Dendritic cell treated with granulocyte-macrophage colony-stimulating factor and Interleukin-4, amounts not matched to agents 40 ng/mL and 50 ng/mL, for 4 days (primary cell): ENCODE measurements at regions not wholly inside any gene's neighbourhood (a gene's known extent, or its start where the extent isn't known, plus 50 kb on each side); places are given as distances from the start of the nearest gene placed in this dataset.

Experiments used
- H3K27ac Mint-ChIP-seq: one replicate; pipeline ENCODE4 v1.8.0; 2022; ENCODE audit warnings: mild to moderate bottlenecking, mixed read lengths
- H3K27me3 Mint-ChIP-seq: one replicate; pipeline ENCODE4 v1.8.0; 2022; ENCODE audit warnings: mild to moderate bottlenecking, mixed read lengths
- H3K36me3 Mint-ChIP-seq: one replicate; pipeline ENCODE4 v1.8.0; 2022; ENCODE audit warnings: low read depth, mixed read lengths
- H3K4me1 Mint-ChIP-seq: one replicate; pipeline ENCODE4 v1.8.0; 2022; ENCODE audit warnings: low read depth, mixed read lengths
- H3K4me3 Mint-ChIP-seq: one replicate; pipeline ENCODE4 v1.8.0; 2022; ENCODE audit warnings: mild to moderate bottlenecking, moderate library complexity, mixed read lengths
- H3K9me3 Mint-ChIP-seq: one replicate; pipeline ENCODE4 v1.8.0; 2022; ENCODE audit warnings: mixed read lengths
- intact Hi-C: fragments of 100-400 bp; cut with micrococcal nuclease; formaldehyde crosslinking; loops from one replicate; pipeline ENCODE4 v1.15.0; 2022

GRCh38 chr1:95339377-95339776, 105.4 kb downstream of the RWDD3 start:
- Mint-ChIP-seq H3K27me3 (no peaks in the 10 kb centered on the region), H3K27ac (no peak overlapping the region), H3K4me3 (no peak overlapping the region), H3K9me3 (peaks cover 12% of the 10 kb centered on the region), H3K36me3 (no peaks in the 10 kb centered on the region), H3K4me1 (no peaks in the 10 kb centered on the region)
- intact Hi-C loops = no loop called here

- peaks cover 12% of the 10 kb centered on the region for H3K9me3 Mint-ChIP-seq
- no peak overlapping the region for H3K4me3 Mint-ChIP-seq
- no peak overlapping the region for H3K27ac Mint-ChIP-seq
- intact Hi-C loops = no loop called here
- no peaks in the 10 kb centered on the region for H3K36me3 Mint-ChIP-seq
- H3K27me3 Mint-ChIP-seq = no peaks in the 10 kb centered on the region
- H3K4me1 Mint-ChIP-seq = no peaks in the 10 kb centered on the region
Measured at GRCh38 chr1:95340061-95340460, 106.1 kb downstream of the RWDD3 start.

GRCh38 chr1:95352767-95353166, 118.8 kb downstream of the RWDD3 start:
- no peaks in the 10 kb centered on the region for H3K4me1 Mint-ChIP-seq
- H3K4me3 Mint-ChIP-seq = no peak overlapping the region
- H3K9me3 Mint-ChIP-seq = peaks cover 7% of the 10 kb centered on the region
- no peak overlapping the region for H3K27ac Mint-ChIP-seq
- intact Hi-C loops = no loop called here
- no peaks in the 10 kb centered on the region for H3K36me3 Mint-ChIP-seq
- no peaks in the 10 kb centered on the region for H3K27me3 Mint-ChIP-seq

GRCh38 chr1:95353194-95353593, 119.2 kb downstream of the RWDD3 start:
- H3K27me3 Mint-ChIP-seq = no peaks in the 10 kb centered on the region
- H3K9me3 Mint-ChIP-seq = peaks cover 6% of the 10 kb centered on the region
- H3K36me3 Mint-ChIP-seq = no peaks in the 10 kb centered on the region
- H3K4me3 Mint-ChIP-seq = no peak overlapping the region
- intact Hi-C loops = no loop called here
- no peak overlapping the region for H3K27ac Mint-ChIP-seq
- H3K4me1 Mint-ChIP-seq = no peaks in the 10 kb centered on the region

DNA sequence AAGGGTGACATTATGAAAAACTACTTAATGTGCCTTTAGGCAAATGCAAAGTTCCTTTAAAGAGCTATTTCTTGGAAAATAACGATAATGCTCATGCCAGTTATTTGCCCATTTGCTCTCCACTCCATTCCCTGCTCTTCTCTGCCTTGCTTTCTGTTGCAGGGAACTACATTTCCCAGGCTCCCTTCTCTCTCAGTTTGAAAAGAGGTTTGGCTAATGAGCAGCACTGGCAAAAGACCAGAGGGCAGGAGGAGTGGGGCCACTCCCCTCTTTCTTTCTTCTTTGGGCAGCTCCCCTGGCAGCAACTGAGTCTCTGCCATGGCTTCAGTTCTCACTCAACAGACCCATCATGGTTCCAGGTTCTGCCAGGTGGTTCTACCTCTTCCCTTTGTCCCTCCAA, 130.5 kb downstream of the RWDD3 start:
- intact Hi-C loops = no loop called here
- Mint-ChIP-seq H3K9me3 (no peaks in the 10 kb centered on the region), H3K36me3 (no peaks in the 10 kb centered on the region), H3K4me1 (no peaks in the 10 kb centered on the region), H3K4me3 (no peak overlapping the region), H3K27ac (no peak overlapping the region), H3K27me3 (no peaks in the 10 kb centered on the region)

DNA sequence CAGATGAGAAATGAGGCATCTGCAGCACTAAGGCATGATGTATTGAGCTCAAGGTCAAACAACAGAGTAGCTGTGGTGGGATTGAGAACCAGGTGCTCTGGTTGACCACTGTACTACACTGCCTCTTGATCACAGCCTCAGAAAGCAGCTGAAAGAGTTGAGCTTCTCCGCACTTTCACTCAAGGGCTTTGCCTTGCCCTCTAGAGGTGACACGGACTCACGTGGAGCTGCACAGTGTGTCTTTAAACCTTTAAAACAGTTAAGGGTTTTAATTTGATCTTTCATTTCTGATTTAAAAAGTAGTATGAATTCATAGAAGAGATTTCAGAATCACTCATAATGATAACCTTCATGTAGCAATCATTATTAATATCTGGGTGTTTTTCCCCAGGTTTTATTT, 132.5 kb downstream of the RWDD3 start:
- Mint-ChIP-seq H3K36me3 (no peaks in the 10 kb centered on the region), H3K4me3 (no peak overlapping the region), H3K9me3 (peaks cover 18% of the 10 kb centered on the region), H3K27me3 (no peaks in the 10 kb centered on the region), H3K4me1 (no peaks in the 10 kb centered on the region), H3K27ac (no peak overlapping the region)
- intact Hi-C loops = no loop called here

DNA sequence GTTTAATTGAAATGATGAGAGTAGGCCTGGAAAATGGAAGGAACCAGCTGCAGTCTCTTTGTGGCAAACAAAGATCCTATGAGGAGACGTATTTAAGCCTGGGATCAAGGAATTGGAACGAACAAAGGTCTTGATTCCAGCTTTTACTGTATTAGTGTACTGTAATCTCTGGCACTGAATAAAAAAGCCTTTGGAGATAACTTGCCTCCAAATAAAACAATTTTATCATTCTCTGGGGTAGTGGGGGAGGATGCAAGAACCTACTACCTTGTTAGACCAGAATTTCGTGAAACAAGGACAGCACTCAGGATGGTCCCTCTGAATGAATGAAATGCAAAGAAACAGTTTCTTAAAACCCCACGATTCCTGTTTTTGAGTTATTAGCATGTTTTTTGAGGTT, 134.2 kb downstream of the RWDD3 start:
- peaks cover 20% of the 10 kb centered on the region for H3K9me3 Mint-ChIP-seq
- no peak overlapping the region for H3K4me3 Mint-ChIP-seq
- H3K36me3 Mint-ChIP-seq = no peaks in the 10 kb centered on the region
- H3K27me3 Mint-ChIP-seq = no peaks in the 10 kb centered on the region
- H3K27ac Mint-ChIP-seq = no peak overlapping the region
- H3K4me1 Mint-ChIP-seq = no peaks in the 10 kb centered on the region
- intact Hi-C loops = no loop called here

DNA sequence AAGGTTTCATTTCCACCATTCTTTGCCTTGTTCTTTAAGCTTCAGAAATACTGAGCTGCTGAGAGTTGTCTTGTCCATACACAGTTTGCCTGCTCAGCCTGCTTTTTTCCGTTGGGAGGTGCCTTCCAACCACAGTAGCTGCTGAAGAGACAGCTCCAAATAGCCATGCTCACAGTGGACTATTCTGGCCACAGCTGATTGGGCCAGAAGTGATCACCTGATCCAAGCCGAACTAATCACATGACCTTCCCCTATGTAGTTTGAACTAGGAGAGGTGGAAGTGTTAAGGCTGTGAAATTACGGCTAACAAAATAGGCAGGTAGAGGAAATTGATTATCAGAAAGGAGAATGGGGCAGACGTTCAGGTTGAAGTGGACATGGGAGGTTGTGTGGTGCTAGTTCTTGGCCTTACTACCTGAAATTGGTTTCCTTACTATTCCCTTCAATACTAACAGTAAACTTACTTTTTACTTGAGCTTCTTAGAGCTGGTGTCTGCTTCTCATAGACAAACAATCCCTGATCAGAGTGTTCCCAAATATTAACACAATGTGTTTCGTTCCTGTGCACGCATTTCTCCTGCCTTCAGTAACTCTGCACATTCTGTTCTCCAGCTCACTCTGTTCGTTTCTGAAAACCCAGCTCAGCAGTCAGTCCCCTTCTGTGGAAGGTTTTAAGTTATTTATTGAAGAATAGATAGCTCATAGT, 136.1 kb downstream of the RWDD3 start:
- Mint-ChIP-seq H3K27me3 (no peaks in the 10 kb centered on the region), H3K4me1 (no peaks in the 10 kb centered on the region), H3K9me3 (peaks cover 20% of the 10 kb centered on the region)

GRCh38 chr1:95370691-95371562, 136.9 kb downstream of the RWDD3 start:
- no peaks in the 10 kb centered on the region for H3K27me3 Mint-ChIP-seq
- H3K4me3 Mint-ChIP-seq = no peak overlapping the region
- H3K9me3 Mint-ChIP-seq = peaks cover 20% of the 10 kb centered on the region
- intact Hi-C loops = no loop called here
- H3K27ac Mint-ChIP-seq = no peak overlapping the region
- H3K4me1 Mint-ChIP-seq = no peaks in the 10 kb centered on the region
- no peaks in the 10 kb centered on the region for H3K36me3 Mint-ChIP-seq

More for the DNA sequence above, 136.1 kb downstream of the RWDD3 start:
- H3K36me3 Mint-ChIP-seq = no peaks in the 10 kb centered on the region
- no peak overlapping the region for H3K4me3 Mint-ChIP-seq
- intact Hi-C loops = no loop called here
- no peak overlapping the region for H3K27ac Mint-ChIP-seq

DNA sequence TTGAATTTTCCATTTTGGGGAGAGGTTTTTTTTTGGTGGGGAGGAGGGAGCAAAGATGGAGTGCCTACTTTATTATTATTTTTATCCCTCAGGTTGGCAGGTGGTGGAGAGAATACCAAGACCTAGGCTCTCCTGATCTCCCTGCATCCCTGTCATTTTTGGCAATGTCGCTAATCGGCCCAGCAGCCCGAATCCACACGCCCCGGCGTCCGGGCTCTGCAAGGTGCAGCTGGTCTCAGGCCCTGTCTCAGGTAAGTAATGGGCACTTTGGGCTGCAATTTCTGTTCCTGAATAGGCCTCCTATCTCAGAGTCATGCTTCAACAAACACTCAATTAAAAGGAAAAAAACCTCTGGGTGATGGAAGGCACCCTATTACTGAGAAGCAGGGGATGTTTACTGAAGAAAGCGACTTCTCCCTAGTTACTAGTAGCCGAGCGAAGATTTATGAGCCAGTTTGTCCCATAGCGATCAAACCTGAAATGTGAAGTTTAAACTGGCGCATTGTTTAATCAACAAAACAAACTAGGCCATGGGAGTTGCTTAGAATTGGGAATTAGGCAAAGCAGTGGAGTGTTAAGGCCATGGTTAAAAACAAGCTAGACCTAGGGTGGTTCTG, 137.8 kb downstream of the RWDD3 start:
- H3K4me3 Mint-ChIP-seq = no peak overlapping the region
- intact Hi-C loops = no loop called here
- H3K27me3 Mint-ChIP-seq = no peaks in the 10 kb centered on the region
- peaks cover 20% of the 10 kb centered on the region for H3K9me3 Mint-ChIP-seq
- H3K36me3 Mint-ChIP-seq = no peaks in the 10 kb centered on the region
- no peak overlapping the region for H3K27ac Mint-ChIP-seq
- H3K4me1 Mint-ChIP-seq = no peaks in the 10 kb centered on the region

DNA sequence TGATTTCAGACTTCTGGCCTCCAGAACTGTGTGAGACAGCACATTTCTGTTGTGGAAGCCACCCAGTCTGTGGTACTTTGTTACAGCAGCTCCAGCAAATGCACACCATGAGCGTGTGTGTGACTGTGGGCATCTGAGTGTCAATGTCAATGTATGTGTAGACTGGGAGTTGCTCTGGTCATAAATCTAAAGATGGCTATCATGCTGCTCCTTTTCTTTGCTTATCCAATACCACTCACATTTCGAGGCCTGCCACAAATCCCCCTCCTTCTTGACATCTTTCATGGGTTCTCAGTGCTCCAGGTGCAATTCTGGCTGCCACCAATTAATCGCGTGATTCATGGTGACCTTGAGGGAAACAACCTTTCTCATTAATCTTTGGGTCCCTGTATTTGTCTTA, 141.2 kb downstream of the RWDD3 start:
- Mint-ChIP-seq H3K4me1 (no peaks in the 10 kb centered on the region), H3K27me3 (no peaks in the 10 kb centered on the region), H3K9me3 (peaks cover 22% of the 10 kb centered on the region), H3K36me3 (no peaks in the 10 kb centered on the region), H3K27ac (no peak overlapping the region), H3K4me3 (no peak overlapping the region)
- intact Hi-C loops = no loop called here

DNA sequence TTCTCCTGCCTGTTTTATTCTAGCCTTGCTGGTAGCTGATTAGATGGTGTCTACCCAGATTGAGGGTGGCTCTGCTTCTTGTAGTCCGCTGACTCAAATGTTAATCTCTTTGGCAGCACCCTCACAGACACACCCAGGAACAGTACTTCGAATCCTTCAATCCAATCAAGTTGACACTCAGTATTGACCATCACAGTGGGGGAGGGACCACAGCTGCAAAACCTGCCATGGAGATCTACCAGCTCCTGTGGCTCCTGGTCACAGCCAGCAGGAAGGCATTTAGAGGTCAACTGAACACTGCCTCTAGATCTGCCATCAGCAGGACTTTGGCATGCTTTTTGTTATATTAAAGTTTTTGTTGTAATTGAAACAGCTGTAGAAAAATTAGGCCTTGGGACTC, 146.9 kb downstream of the RWDD3 start:
- Mint-ChIP-seq H3K4me3 (no peak overlapping the region), H3K9me3 (peaks cover 16% of the 10 kb centered on the region), H3K36me3 (no peaks in the 10 kb centered on the region), H3K27ac (no peak overlapping the region), H3K27me3 (no peaks in the 10 kb centered on the region), H3K4me1 (no peaks in the 10 kb centered on the region)
- intact Hi-C loops = no loop called here

GRCh38 chr1:95382000-95382786, 148.2 kb downstream of the RWDD3 start:
- no peaks in the 10 kb centered on the region for H3K36me3 Mint-ChIP-seq
- no peaks in the 10 kb centered on the region for H3K4me1 Mint-ChIP-seq
- no peaks in the 10 kb centered on the region for H3K27me3 Mint-ChIP-seq
- peaks cover 16% of the 10 kb centered on the region for H3K9me3 Mint-ChIP-seq
- H3K4me3 Mint-ChIP-seq = no peak overlapping the region
- intact Hi-C loops = no loop called here
- H3K27ac Mint-ChIP-seq = no peak overlapping the region

- Mint-ChIP-seq H3K27me3 (no peaks in the 10 kb centered on the region), H3K4me1 (no peaks in the 10 kb centered on the region), H3K4me3 (no peak overlapping the region), H3K9me3 (peaks cover 16% of the 10 kb centered on the region), H3K27ac (no peak overlapping the region), H3K36me3 (no peaks in the 10 kb centered on the region)
- intact Hi-C loops = no loop called here
Measured at GRCh38 chr1:95383111-95383510, 149.1 kb downstream of the RWDD3 start.
